ENCODE measurements at regions not wholly inside any gene's neighbourhood (a gene's known extent, or its start where the extent isn't known, plus 50 kb on each side); places are given as distances from the start of the nearest gene placed in this dataset.

DNA sequence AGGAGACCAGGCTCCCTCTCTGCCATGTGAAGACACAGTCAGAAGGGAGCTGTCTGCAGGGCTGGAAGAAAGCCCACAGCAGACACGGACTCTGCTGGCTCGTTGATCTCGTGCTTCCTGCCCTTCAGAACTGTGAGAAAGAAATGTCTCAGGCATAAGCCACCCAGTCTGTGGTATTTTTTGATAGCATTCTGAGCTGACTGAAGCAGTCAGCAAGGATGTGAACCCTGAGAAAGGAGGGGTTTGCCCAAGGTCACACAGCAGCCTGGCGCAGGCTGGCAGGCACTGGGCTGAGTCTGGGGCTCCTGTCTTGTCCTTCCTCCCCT lies 255.1 kb upstream of the B3GAT1 start:
- Histone ChIP-seq H3K36me3 (ENCODE audit: control insufficient read depth, insufficient read depth, low read length) (no peaks in the 10 kb centered on the region), H3K27me3 (ENCODE audit: control insufficient read depth, insufficient read depth, low read length) (no peaks in the 10 kb centered on the region), H3K4me3 (ENCODE audit: low read depth, low read length) (no peak overlapping the region)
- no peak for DNase-seq (ENCODE audit: low read depth)
- ChIA-PET CTCF (no interaction called here), POLR2A (no interaction called here)
- TF ChIP-seq CTCF (IDR thresholded peaks at IDR 0.05; ENCODE audit: insufficient read depth, low read depth, low read length) = no peak

DNA sequence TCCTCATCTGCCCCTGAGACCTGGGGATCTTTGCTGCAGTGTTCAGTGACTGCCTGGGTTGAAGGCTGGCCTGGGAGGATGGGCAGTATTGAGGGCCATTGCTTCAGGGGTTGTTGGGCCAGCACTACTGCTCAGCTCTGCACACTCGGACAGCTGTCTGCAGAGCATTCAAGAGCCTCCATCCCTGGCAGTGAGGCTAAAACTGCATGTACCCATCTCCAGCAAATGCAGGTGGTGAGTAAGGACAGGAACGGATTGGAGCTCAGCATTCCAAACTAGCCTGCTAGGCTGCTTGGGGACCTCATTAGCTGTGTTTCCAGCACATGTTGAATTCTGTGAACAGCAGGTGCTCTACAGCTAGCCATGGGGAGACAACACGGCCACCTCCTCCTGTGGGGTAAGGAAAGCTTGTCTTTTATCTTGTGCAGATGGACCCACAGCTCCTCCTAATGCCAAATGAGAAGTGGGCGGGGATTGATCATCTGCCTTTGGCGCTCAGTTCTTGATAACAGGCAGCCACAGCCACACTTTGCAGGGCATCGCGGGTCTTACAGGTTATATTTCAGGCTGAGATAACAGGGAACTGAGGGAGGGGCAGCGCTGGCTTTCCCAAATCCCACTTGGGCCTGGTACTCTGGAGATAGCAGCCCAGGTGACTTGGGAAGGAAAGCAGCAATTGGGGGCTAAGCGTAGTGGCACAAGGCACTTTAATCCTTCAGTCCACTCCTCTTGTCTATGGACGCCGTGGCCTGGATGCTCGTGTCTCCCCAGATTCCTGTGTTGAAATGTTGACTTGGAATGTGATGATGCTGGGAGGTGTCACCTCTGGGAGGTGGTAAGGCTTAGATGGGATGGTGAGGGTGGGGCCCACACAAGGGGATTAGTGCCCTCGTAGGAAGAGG lies 254.5 kb upstream of the B3GAT1 start:
- H3K27me3 ChIP-seq (ENCODE audit: control insufficient read depth, insufficient read depth, low read length) = no peaks in the 10 kb centered on the region
- POLR2A ChIA-PET = no interaction called here
- DNase-seq (ENCODE audit: low read depth) = no peak
- CTCF ChIA-PET = no interaction called here
- no peak overlapping the region for H3K4me3 ChIP-seq (ENCODE audit: low read depth, low read length)
- H3K36me3 ChIP-seq (ENCODE audit: control insufficient read depth, insufficient read depth, low read length) = no peaks in the 10 kb centered on the region
- TF ChIP-seq CTCF (IDR thresholded peaks at IDR 0.05; ENCODE audit: insufficient read depth, low read depth, low read length) = no peak

GRCh38 chr11:134665571-134666270 lies 253.7 kb upstream of the B3GAT1 start:
- ChIA-PET POLR2A (no interaction called here), CTCF (no interaction called here)
- no peak for TF ChIP-seq CTCF (IDR thresholded peaks at IDR 0.05; ENCODE audit: insufficient read depth, low read depth, low read length)
- Histone ChIP-seq H3K27me3 (ENCODE audit: control insufficient read depth, insufficient read depth, low read length) (no peaks in the 10 kb centered on the region), H3K36me3 (ENCODE audit: control insufficient read depth, insufficient read depth, low read length) (no peaks in the 10 kb centered on the region), H3K4me3 (ENCODE audit: low read depth, low read length) (no peak overlapping the region)
- DNase-seq (ENCODE audit: low read depth) = no peak

GRCh38 chr11:134665188-134665535 lies 253.1 kb upstream of the B3GAT1 start:
- ChIA-PET POLR2A (no interaction called here), CTCF (no interaction called here)
- no peak for TF ChIP-seq CTCF (IDR thresholded peaks at IDR 0.05; ENCODE audit: insufficient read depth, low read depth, low read length)
- Histone ChIP-seq H3K27me3 (ENCODE audit: control insufficient read depth, insufficient read depth, low read length) (no peaks in the 10 kb centered on the region), H3K4me3 (ENCODE audit: low read depth, low read length) (no peak overlapping the region), H3K36me3 (ENCODE audit: control insufficient read depth, insufficient read depth, low read length) (no peaks in the 10 kb centered on the region)
- DNase-seq (ENCODE audit: low read depth) = no peak

GRCh38 chr11:134664447-134665187 lies 252.6 kb upstream of the B3GAT1 start:
- CTCF ChIA-PET = no interaction called here
- POLR2A ChIA-PET = no interaction called here

More at GRCh38 chr11:134664447-134665187, 252.6 kb upstream of the B3GAT1 start:
- TF ChIP-seq CTCF (IDR thresholded peaks at IDR 0.05; ENCODE audit: insufficient read depth, low read depth, low read length) = no peak
- H3K36me3 ChIP-seq (ENCODE audit: control insufficient read depth, insufficient read depth, low read length) = no peaks in the 10 kb centered on the region
- no peak for DNase-seq (ENCODE audit: low read depth)
- no peak overlapping the region for H3K4me3 ChIP-seq (ENCODE audit: low read depth, low read length)
- no peaks in the 10 kb centered on the region for H3K27me3 ChIP-seq (ENCODE audit: control insufficient read depth, insufficient read depth, low read length)

All from BJ (cell line).